HFFc6 (cell line): ENCODE measurements at regions not wholly inside any gene's neighbourhood (a gene's known extent, or its start where the extent isn't known, plus 50 kb on each side); places are given as distances from the start of the nearest gene placed in this dataset.

Experiments used
- DNase-seq: peaks from one replicate; pipeline ENCODE4 v3.0.0-alpha.2; 2018
- H3K27ac Mint-ChIP-seq: 2 replicates; pipeline ENCODE4 v1.8.0; 2020; ENCODE audit warnings: mild to moderate bottlenecking, mixed read lengths
- H3K27me3 Mint-ChIP-seq: 2 replicates; pipeline ENCODE4 v1.8.0; 2021; ENCODE audit warnings: mild to moderate bottlenecking, moderate library complexity, mixed read lengths; ENCODE audit not compliant: insufficient read depth
- H3K36me3 Mint-ChIP-seq: 2 replicates; pipeline ENCODE4 v1.8.0; 2021; ENCODE audit warnings: low read depth, mixed read lengths
- H3K4me1 Mint-ChIP-seq: 2 replicates; pipeline ENCODE4 v1.8.0; 2020; ENCODE audit warnings: low read depth, mixed read lengths
- H3K4me3 Mint-ChIP-seq: 2 replicates; pipeline ENCODE4 v1.8.0; 2020; ENCODE audit warnings: mild to moderate bottlenecking, moderate library complexity, mixed read lengths
- H3K9me3 Mint-ChIP-seq: 2 replicates; pipeline ENCODE4 v1.8.0; 2020; ENCODE audit warnings: mild to moderate bottlenecking, mixed read lengths
- TF ChIP-seq, protein P1 (sequence below): fragments of 200-600 bp; sonication (generic); IDR thresholded peaks from 2 replicates; pipeline ENCODE4 v1.5.0; 2021; ENCODE audit warnings: antibody characterized with exemption, mild to moderate bottlenecking

DNA sequence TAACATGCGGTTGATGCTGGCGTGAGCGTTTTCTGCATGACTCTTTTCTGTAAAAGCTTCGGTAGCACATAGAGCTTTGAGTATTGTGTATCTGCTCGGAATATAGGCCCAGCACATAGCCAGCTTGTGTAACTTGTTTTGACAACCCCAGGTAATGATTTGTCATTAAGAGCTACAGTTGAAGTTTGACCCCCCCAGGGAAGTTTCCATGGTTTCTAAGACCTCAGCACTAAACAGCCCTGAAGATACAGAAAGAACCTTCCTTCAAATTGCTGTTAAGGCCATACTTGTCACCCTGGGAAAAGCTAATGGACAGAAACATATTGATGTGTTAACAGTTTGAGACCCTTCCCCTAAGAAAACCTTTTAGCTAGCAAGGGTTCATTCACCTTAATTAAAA, 380.7 kb downstream of the PRDM2 start:
- Mint-ChIP-seq H3K9me3 (peaks cover 52% of the 10 kb centered on the region), H3K27me3 (peaks cover 3% of the 10 kb centered on the region; the same call in 1 of the 2 replicates), H3K4me3 (no peak overlapping the region), H3K27ac (no peak overlapping the region), H3K36me3 (no peaks in the 10 kb centered on the region; the same call in 1 of the 2 replicates), H3K4me1 (no peaks in the 10 kb centered on the region)
- DNase-seq, result no peak
- TF ChIP-seq, protein P1, sequence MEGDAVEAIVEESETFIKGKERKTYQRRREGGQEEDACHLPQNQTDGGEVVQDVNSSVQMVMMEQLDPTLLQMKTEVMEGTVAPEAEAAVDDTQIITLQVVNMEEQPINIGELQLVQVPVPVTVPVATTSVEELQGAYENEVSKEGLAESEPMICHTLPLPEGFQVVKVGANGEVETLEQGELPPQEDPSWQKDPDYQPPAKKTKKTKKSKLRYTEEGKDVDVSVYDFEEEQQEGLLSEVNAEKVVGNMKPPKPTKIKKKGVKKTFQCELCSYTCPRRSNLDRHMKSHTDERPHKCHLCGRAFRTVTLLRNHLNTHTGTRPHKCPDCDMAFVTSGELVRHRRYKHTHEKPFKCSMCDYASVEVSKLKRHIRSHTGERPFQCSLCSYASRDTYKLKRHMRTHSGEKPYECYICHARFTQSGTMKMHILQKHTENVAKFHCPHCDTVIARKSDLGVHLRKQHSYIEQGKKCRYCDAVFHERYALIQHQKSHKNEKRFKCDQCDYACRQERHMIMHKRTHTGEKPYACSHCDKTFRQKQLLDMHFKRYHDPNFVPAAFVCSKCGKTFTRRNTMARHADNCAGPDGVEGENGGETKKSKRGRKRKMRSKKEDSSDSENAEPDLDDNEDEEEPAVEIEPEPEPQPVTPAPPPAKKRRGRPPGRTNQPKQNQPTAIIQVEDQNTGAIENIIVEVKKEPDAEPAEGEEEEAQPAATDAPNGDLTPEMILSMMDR, result no peak

DNA sequence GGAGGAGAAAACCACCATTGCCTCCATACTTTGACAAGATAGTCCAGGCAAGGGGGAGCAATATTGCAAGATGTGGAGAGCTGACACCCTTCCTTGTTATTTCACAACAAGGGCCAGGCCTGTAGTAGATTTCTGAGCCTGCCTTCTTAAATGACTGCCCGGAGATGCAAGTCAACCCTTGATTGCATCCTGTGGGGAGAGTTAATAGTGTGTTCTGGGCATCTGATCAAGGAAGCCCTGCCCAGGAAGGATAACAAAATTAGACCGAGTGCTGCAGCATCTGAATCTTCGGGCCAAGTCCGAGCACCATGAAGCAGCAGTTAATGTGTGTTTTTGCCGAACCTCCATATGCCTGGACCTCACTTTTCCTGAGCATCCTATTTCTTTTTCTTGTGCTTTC, 382.3 kb downstream of the PRDM2 start:
- no peak overlapping the region for H3K4me3 Mint-ChIP-seq
- TF ChIP-seq, protein P1, result no peak
- H3K36me3 Mint-ChIP-seq, result no peaks in the 10 kb centered on the region; the same call in 1 of the 2 replicates
- no peaks in the 10 kb centered on the region for H3K4me1 Mint-ChIP-seq
- H3K27ac Mint-ChIP-seq, result no peak overlapping the region
- no peak for DNase-seq
- H3K27me3 Mint-ChIP-seq, result peaks cover 3% of the 10 kb centered on the region; the same call in 1 of the 2 replicates
- H3K9me3 Mint-ChIP-seq, result peaks cover 46% of the 10 kb centered on the region

DNA sequence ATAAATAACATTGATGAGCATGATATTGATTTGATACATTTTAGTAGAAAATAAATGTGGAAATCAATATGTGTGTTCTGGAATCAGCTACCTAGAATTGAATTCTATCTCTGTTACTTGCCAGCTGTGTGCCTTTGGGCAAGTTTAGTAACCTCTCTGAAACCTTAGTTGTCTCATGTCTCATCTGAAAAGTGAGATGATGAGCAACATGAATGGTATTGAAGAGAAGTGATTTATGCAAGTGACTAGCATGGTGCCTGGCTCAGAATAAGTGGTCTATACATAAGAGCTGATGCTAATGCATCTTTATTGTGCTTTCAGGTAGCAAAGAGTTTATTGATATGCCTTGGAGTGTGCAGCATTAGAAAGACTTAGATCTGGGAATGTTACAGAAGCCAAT, 383.3 kb downstream of the PRDM2 start:
- no peak for DNase-seq
- Mint-ChIP-seq H3K4me1 (no peaks in the 10 kb centered on the region), H3K4me3 (no peak overlapping the region), H3K27ac (no peak overlapping the region), H3K9me3 (peaks cover 39% of the 10 kb centered on the region), H3K27me3 (peaks cover 3% of the 10 kb centered on the region; the same call in 1 of the 2 replicates), H3K36me3 (no peaks in the 10 kb centered on the region)
- TF ChIP-seq, protein P1, result no peak

DNA sequence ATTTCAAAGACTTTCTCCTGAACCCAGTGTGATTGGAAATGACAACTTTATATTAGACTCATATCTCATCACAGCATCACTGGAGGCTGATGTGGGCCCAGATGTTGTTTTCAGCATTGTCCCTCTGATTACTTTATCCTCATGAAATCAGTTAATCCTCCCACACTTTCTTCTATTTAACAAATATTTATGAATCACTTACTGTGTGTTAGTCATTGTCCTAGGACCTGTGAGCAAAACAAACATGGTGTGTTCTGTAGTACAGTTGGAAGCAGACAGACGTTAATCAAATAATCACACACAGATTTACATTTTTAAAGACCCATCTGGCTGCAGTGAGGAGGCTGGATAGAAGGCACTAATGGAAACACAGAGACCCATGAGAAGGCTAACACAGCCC, 383.7 kb downstream of the PRDM2 start:
- no peak for DNase-seq
- Mint-ChIP-seq H3K4me3 (no peak overlapping the region), H3K27me3 (peaks cover 3% of the 10 kb centered on the region; the same call in 1 of the 2 replicates), H3K27ac (no peak overlapping the region), H3K36me3 (no peaks in the 10 kb centered on the region), H3K4me1 (no peaks in the 10 kb centered on the region), H3K9me3 (peaks cover 41% of the 10 kb centered on the region)
- TF ChIP-seq, protein P1, result no peak

DNA sequence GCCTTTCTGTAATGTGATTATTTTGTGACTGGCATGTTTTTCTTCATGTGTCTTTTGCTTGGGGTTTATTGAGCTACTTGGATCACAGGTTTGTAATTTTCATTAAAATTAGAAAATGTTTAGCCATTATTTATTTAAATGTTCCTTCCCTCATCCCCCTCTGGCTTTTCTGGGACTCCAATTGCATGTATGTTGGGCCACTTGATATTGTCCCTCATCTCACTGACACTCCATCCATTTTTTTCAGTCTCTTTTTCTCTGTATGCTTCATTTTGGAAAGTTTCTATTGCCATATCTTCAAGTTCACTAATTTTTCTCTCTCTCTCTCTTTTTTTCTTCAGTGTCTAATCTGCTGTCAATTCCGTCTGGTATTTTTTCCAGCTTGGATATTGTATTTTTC, 390.1 kb downstream of the PRDM2 start:
- Mint-ChIP-seq H3K27me3 (no peaks in the 10 kb centered on the region), H3K9me3 (peaks cover 41% of the 10 kb centered on the region), H3K36me3 (no peaks in the 10 kb centered on the region), H3K27ac (no peak overlapping the region), H3K4me3 (no peak overlapping the region), H3K4me1 (no peaks in the 10 kb centered on the region)
- TF ChIP-seq, protein P1, result no peak
- DNase-seq, result no peak

DNA sequence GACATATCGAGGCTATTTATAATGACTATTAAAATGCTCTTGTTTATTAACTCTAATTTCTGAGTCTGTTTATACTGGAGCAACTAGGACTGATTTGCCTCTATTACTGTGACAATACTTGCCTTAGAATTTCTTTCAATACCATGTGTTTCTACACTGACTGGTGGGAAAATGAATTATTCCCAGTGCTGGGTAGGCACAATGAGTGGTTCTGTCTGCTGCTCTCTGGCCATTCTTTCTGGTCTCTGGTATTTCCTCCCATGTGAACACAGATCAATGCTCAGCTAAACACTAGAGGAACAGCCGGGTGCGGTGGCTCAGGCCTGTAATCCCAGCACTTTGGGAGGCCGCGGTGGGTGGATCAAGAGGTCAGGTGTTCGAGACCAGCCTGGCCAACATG, 390.5 kb downstream of the PRDM2 start:
- no peak for DNase-seq
- TF ChIP-seq, protein P1, result no peak
- Mint-ChIP-seq H3K4me1 (no peaks in the 10 kb centered on the region), H3K27ac (no peak overlapping the region), H3K9me3 (peaks cover 41% of the 10 kb centered on the region), H3K36me3 (no peaks in the 10 kb centered on the region), H3K4me3 (no peak overlapping the region), H3K27me3 (no peaks in the 10 kb centered on the region)
